NB4 (cell line): ENCODE measurements at regions not wholly inside any gene's neighbourhood (a gene's known extent, or its start where the extent isn't known, plus 50 kb on each side); places are given as distances from the start of the nearest gene placed in this dataset.

ENCODE experiments used
- CTCF ChIP-seq: IDR thresholded peaks from one replicate; pipeline ENCODE4 v1.5.1; 2012; ENCODE audit warnings: low read depth, low read length
- POLR2A ChIP-seq: IDR thresholded peaks from 2 replicates; pipeline ENCODE4 v1.6.1; 2011; ENCODE audit warnings: mild to moderate bottlenecking; ENCODE audit not compliant: insufficient read length; ENCODE audit errors: extremely low read depth

DNA sequence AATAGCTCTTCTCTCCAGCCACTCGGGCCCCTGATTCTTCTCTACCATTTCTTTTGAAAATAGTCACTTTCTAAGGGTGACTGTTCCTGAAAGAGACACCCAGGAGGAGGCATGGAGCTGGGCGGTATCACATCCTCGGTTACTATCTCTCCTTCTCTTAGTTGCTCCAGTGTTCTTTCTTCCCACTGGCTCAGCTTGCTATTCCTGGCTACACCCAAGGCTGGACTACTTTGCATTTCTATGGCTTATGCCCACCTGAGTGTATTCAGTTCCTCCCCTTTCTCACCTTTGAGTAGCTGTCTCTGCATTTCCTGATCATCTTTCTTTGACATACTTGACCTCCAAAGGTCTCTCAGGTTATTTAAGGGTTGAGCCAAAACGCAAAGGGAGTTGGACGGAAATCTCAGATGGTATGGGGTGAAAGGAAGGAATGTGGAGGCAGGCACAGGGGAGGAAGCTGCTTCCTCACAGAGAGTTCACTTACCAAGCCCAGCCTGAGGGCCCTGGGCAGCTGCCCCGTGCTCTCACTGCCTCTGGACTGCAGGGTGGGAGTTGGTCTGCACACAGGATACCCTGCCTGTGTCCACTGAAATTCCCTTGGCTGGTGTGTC lies 155.7 kb downstream of the SNX19 start:
- TF ChIP-seq CTCF (no peak), POLR2A (no peak)
